Rectal smooth muscle tissue (tissue), 1 donor: ENCODE measurements at regions not wholly inside any gene's neighbourhood (a gene's known extent, or its start where the extent isn't known, plus 50 kb on each side); places are given as distances from the start of the nearest gene placed in this dataset.

Source experiments
- H3K27ac ChIP-seq: one replicate; pipeline ENCODE4 v1.7.0; 2013; ENCODE audit warnings: low read depth, low read length, inconsistent platforms
- H3K27me3 ChIP-seq: one replicate; pipeline ENCODE4 v1.7.0; 2013; ENCODE audit warnings: low read length; ENCODE audit not compliant: control insufficient read depth, insufficient read depth
- H3K36me3 ChIP-seq: one replicate; pipeline ENCODE4 v1.7.0; 2013; ENCODE audit warnings: low read length; ENCODE audit not compliant: control insufficient read depth, insufficient read depth
- H3K4me1 ChIP-seq: one replicate; pipeline ENCODE4 v1.7.0; 2013; ENCODE audit warnings: low read length; ENCODE audit not compliant: control insufficient read depth, insufficient read depth
- H3K4me3 ChIP-seq: one replicate; pipeline ENCODE4 v1.7.0; 2013; ENCODE audit warnings: low read length
- H3K9ac ChIP-seq: one replicate; pipeline ENCODE4 v1.7.0; 2013; ENCODE audit warnings: low read length

DNA sequence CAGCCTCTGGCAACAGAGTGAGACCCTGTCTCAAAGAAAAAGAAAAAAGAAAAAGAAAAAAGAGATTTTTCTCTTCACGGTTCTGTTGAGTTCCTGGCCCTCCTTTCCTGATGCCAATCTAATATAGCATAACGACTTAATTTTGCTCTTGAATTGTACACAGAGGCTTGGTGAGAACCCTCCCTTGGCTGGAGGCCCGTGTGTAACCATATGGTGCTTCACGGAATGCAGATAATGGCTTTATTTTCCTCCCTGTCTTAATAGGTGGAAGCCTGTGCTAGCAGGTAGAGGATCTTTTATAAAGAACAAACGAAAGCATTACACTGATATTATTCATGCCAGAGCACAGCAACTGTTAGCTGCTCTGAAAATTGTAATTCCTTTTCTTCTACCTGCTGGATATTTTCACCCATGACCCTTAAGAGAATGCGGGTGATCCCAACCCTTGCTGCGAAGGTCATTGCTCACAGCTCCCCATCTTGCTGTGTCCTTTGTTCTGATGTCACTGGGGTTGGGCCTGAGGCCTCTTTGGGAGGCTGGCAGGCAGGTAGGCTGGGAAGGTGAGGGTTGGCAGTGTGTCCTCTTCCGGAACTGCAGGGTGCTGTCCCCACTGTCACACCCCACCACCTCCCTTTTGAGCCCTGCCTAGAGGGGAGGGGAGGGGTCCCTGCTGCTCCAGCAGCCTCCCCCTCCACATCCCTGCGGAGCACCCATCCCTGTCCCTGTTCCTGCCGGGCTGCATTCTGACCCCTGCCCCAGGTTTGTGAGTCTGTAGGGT lies 83.8 kb upstream of the STOX2 start:
- Histone ChIP-seq H3K9ac (no peak overlapping the region), H3K27ac (no peak overlapping the region), H3K36me3 (no peaks in the 10 kb centered on the region), H3K27me3 (peaks cover 2% of the 10 kb centered on the region), H3K4me3 (no peak overlapping the region), H3K4me1 (no peaks in the 10 kb centered on the region)

DNA sequence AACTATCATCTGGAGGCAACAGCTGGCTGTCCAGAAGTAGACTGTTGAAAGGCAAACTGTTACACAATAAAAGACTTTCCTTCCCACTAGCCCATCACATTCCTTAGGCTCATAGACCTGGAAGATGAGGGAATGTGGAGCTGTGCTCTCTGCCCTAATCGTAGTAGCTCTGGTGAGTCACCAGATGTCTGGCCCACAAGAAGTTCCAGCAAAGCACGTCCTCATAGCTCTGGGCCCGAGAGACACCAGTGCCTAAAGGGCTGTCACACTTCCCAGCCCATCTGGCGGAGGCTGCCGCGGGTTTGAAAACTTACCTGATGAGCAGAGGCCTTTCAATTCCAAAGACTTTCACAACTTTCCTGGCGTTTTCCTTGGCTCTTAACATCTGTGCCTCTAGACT lies 81.7 kb upstream of the STOX2 start:
- Histone ChIP-seq H3K27me3 (peaks cover 2% of the 10 kb centered on the region), H3K27ac (no peak overlapping the region), H3K4me1 (no peaks in the 10 kb centered on the region), H3K4me3 (no peak overlapping the region), H3K36me3 (no peaks in the 10 kb centered on the region), H3K9ac (no peak overlapping the region)

DNA sequence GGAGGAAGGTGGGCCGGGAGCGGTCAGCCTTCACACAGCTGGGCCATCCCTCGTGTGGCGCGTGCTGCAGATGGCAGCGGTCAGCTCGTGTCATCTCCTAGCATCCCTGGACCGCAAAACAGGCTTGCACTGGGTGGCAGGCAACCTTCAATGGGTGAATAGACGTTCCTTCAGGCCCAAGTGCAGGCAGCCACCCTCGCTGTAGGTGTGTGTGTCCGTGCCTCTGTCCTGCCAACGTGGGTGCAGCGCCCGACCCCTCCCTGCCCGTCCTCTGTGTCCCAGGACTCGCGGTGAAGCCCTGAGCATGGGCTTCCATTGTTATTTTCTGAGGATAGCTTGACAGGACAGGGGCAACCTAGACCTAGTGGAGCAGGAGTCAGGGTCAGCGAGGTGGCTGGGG lies 79.8 kb upstream of the STOX2 start:
- H3K27ac ChIP-seq, result no peak overlapping the region
- no peaks in the 10 kb centered on the region for H3K36me3 ChIP-seq
- H3K4me1 ChIP-seq, result no peaks in the 10 kb centered on the region
- no peak overlapping the region for H3K9ac ChIP-seq
- H3K27me3 ChIP-seq, result peaks cover 2% of the 10 kb centered on the region
- no peak overlapping the region for H3K4me3 ChIP-seq

DNA sequence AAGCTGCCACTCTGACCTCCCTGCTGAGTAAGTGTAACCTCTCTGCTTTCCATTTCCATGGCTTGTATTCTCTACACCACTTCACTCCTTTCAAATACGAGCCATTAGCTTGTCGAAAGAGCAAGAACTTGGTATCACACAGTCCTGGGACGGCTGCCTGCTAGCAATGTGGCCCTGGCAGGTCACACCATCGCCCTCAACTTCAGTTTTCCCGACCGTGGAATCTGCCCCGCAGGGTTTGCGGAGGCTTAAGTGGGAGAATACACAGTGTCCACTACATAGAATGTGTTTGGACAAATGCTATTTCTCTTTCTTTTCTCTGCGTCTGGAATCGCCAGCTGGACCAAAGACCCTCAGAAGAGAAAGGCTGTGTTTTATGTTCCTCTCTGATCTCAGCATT lies 78.6 kb upstream of the STOX2 start:
- Histone ChIP-seq H3K4me3 (no peak overlapping the region), H3K4me1 (no peaks in the 10 kb centered on the region), H3K36me3 (no peaks in the 10 kb centered on the region), H3K27me3 (peaks cover 2% of the 10 kb centered on the region), H3K27ac (no peak overlapping the region), H3K9ac (no peak overlapping the region)

DNA sequence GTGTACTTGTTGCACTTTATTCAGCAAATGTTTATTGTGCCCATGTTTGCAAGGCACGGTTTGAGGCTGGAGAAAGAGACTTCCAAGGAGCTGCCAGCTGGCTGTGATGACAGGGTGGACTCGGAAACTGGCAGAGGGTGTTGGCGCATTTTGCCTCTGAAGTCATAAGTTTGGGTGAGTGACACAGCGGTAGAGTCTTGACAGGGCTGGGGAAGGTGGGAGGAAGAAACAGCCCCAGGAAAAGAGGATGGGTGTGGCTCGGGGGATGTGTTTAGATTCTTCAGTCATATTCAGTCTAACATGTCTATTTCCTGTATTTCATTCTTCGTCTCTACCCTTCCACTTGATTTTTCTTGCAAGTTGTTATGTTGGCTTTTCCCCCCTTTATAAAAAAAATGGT lies 77.0 kb upstream of the STOX2 start:
- no peak overlapping the region for H3K4me3 ChIP-seq
- H3K9ac ChIP-seq, result no peak overlapping the region
- peaks cover 2% of the 10 kb centered on the region for H3K27me3 ChIP-seq
- H3K36me3 ChIP-seq, result no peaks in the 10 kb centered on the region
- H3K27ac ChIP-seq, result no peak overlapping the region
- H3K4me1 ChIP-seq, result no peaks in the 10 kb centered on the region

DNA sequence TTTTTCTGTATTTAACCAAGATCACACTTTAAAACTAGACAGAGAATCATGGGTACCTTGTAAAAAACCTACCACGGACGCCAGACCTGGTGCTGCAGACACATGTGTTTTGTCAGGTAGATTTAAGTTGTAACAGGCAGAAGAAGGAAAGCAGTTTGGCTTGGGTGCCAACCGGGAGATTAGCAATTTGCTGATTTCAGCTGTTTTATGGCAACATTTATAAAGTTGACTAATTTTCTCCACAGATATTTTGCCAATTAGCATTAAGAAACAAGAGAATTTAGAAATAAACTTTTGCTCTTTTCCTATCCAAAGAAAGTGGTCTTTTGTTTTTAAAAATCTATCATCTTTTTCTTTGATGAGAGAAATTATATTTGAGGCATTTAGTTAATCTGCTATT lies 76.3 kb upstream of the STOX2 start:
- Histone ChIP-seq H3K27ac (no peak overlapping the region), H3K9ac (no peak overlapping the region), H3K4me3 (no peak overlapping the region), H3K36me3 (no peaks in the 10 kb centered on the region), H3K27me3 (peaks cover 2% of the 10 kb centered on the region), H3K4me1 (no peaks in the 10 kb centered on the region)

DNA sequence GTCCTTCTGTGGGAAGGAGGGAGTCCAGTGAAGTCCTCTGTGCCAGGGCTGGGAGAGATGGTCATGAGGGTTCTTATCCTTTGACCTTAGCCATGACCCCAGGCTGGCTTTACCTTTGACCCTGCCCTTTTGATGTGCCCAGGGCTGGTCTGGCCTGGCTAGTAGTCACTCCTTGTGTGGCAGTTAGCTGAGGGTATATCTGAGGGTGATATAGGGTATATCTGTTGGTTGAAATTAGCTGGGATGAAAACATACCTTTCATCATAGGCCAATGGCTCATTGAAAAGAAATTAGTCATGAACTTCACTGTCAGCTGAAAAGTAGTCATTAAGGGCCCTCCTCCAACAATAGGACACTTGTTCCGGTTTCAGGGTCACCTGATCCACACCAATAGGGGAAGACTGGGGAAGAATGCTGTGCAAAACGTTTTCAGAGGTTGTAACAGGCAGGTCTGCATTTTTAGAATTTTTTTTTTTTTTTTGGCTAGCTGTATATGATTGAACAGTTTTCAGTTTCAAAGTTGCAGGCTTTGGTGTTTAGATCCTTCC lies 74.6 kb upstream of the STOX2 start:
- Histone ChIP-seq H3K27ac (no peak overlapping the region), H3K4me3 (no peak overlapping the region), H3K27me3 (no peaks in the 10 kb centered on the region), H3K4me1 (no peaks in the 10 kb centered on the region), H3K36me3 (no peaks in the 10 kb centered on the region), H3K9ac (no peak overlapping the region)

DNA sequence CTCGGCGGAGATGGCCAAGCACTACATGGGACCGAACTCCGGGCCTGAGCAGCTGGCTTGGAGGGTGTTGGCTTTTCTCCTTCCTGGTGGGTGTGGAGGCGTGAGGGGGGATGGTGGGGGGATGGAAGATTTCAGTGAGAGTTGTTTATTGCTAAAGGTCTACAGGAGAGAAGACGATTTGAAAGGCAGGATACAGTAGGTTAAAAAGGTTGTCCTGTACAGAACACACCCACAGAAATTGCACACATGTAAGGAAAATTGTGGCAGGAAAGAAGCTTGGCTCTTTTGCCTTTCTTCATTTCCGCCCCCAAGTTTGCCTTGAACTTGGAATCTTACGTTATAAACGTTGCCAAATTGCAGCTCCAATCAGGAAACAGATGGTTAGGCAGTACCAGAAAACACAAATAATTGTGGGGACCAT lies 74.1 kb upstream of the STOX2 start:
- no peaks in the 10 kb centered on the region for H3K36me3 ChIP-seq
- no peak overlapping the region for H3K9ac ChIP-seq
- no peaks in the 10 kb centered on the region for H3K27me3 ChIP-seq
- H3K27ac ChIP-seq, result no peak overlapping the region
- H3K4me1 ChIP-seq, result no peaks in the 10 kb centered on the region
- no peak overlapping the region for H3K4me3 ChIP-seq

DNA sequence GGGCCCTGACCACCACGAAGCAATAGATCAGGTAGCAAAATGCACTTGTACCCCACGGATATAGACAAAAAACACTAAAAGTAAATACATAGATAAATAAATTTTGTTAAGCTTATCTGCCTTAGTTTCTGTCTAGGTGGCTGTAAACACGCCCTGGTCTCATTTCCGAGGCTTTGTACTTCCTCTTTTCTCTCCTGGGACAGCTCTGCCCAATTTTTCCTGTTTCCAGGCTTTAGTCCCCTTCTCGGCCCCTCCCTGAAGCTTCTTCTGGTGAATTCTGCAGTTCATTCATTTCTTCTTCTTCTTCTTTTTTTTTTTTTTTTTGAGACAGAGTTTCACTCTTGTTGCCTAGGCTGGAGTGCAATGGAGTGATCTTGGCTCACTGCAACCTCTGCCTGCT lies 73.4 kb upstream of the STOX2 start:
- no peak overlapping the region for H3K27ac ChIP-seq
- no peak overlapping the region for H3K4me3 ChIP-seq
- no peaks in the 10 kb centered on the region for H3K27me3 ChIP-seq
- no peaks in the 10 kb centered on the region for H3K4me1 ChIP-seq
- no peaks in the 10 kb centered on the region for H3K36me3 ChIP-seq
- H3K9ac ChIP-seq, result no peak overlapping the region

DNA sequence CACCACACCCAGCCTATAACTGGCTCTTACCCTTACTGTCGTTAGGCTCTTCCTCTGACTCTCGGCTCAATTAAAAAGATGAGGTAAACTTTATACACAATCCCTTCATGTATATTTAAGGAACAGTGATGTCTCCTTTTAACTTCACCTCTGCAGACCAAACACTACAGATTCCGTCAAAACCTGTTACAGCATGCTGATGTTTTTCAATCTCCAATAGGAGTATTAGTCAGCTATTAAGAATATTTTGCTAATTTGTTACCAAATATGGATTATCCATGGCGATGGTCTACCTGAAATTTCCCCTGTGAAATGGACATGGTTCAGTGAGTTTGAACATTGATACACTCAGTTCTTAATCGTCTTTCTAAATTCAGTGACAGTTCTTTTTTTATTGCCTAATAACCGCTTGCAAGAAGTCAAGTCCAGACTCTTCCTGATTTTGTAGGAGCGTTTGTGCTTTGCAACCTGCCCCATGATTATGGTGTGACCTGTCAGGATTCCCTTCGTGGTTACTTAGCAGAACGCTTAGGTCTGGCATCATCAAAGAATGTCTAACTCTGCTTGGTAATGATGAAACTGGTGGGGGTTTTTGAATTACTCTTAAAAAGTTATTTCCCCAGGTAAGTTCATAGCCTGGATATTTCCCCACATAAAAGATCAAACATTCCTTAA lies 72.2 kb upstream of the STOX2 start:
- no peaks in the 10 kb centered on the region for H3K36me3 ChIP-seq
- H3K9ac ChIP-seq, result no peak overlapping the region
- H3K4me3 ChIP-seq, result no peak overlapping the region
- H3K27ac ChIP-seq, result no peak overlapping the region
- no peaks in the 10 kb centered on the region for H3K4me1 ChIP-seq
- H3K27me3 ChIP-seq, result no peaks in the 10 kb centered on the region

DNA sequence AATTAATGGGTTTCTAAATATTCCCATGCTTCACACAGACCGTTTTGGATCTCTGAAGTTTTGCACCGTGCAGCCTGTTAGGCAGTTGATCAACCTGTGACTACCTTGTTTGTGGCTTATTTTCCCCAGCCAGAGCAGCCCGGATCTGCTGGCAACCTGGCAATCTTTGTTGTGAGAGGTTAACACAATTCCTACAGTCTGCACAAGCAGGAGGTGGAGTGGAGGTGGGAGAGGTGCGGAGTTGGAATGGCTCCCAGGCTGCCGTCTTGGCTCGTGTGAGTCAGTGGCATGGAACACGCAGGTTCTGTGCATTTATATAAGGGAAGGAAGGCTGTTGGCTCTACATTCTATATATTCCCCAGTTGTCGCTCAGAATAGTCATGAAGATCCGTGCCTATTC lies 70.9 kb upstream of the STOX2 start:
- Histone ChIP-seq H3K27ac (no peak overlapping the region), H3K9ac (no peak overlapping the region), H3K4me1 (no peaks in the 10 kb centered on the region), H3K4me3 (no peak overlapping the region), H3K27me3 (peaks cover 2% of the 10 kb centered on the region), H3K36me3 (no peaks in the 10 kb centered on the region)

DNA sequence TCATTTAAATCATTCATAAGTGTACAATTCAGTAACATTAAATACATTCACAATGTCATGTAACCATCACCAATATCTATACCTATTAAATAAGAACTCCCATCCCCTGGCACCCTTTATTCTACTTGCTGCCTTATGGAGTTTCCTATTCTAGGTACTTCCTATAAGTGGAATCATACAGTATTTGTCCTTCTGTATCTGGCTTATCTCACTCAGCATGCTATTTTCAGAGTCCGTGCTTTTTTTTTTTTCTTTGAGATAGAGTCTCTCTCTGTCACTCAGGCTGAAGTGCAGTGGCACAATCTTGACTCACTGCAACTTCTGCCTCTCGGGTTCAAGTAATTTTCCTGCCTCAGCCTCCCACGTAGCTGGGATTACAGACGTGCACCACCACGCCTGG lies 67.9 kb upstream of the STOX2 start:
- Histone ChIP-seq H3K27me3 (peaks cover 2% of the 10 kb centered on the region), H3K36me3 (no peaks in the 10 kb centered on the region), H3K27ac (no peak overlapping the region), H3K9ac (no peak overlapping the region), H3K4me1 (no peaks in the 10 kb centered on the region), H3K4me3 (no peak overlapping the region)
